SU-DHL-6 (cell line): ENCODE measurements at regions not wholly inside any gene's neighbourhood (a gene's known extent, or its start where the extent isn't known, plus 50 kb on each side); places are given as distances from the start of the nearest gene placed in this dataset.

Source experiments
- H2AFZ ChIP-seq: fragments of 200-600 bp; sonication (generic); 2 replicates; pipeline ENCODE4 v1.6.1; 2014; ENCODE audit warnings: low read depth, mild to moderate bottlenecking, moderate library complexity, mixed read lengths, antibody characterized with exemption, low read length; ENCODE audit not compliant: severe bottlenecking
- H3F3A ChIP-seq: fragments of 200-600 bp; shearing (Covaris generic); 2 replicates; pipeline ENCODE4 v1.6.0; 2016; ENCODE audit warnings: antibody characterized with exemption, mild to moderate bottlenecking; ENCODE audit not compliant: insufficient read depth
- H3K27ac ChIP-seq: fragments of 200-600 bp; sonication (generic); 2 replicates; pipeline ENCODE4 v1.5.1; 2016; ENCODE audit warnings: low read depth, mild to moderate bottlenecking, low read length, moderate library complexity, mixed read lengths
- H3K27me3 ChIP-seq: fragments of 200-600 bp; sonication (generic), shearing (Covaris generic); 2 replicates; pipeline ENCODE4 v1.6.0; 2014; ENCODE audit warnings: mild to moderate bottlenecking, low read length
- H3K36me3 ChIP-seq: fragments of 200-600 bp; sonication (generic); 2 replicates; pipeline ENCODE4 v1.6.1; 2014; ENCODE audit warnings: mild to moderate bottlenecking, low read length, mixed read lengths
- H3K4me2 ChIP-seq: fragments of 300-600, 200-600 bp; shearing (Covaris generic), sonication (generic); 2 replicates; pipeline ENCODE4 v1.6.0; 2014; ENCODE audit warnings: low read length, low read depth, mild to moderate bottlenecking; ENCODE audit not compliant: poor library complexity, severe bottlenecking
- H3K4me3 ChIP-seq: fragments of 200-600 bp; sonication (generic); 2 replicates; pipeline ENCODE4 v1.5.1; 2014; ENCODE audit warnings: antibody characterized with exemption, low read length, mild to moderate bottlenecking, mixed read lengths; ENCODE audit not compliant: insufficient read depth, poor library complexity, severe bottlenecking
- H3K79me2 ChIP-seq: fragments of 200-600 bp; sonication (generic); 2 replicates; pipeline ENCODE4 v1.6.1; 2014; ENCODE audit warnings: mild to moderate bottlenecking, low read length, moderate library complexity; ENCODE audit not compliant: insufficient read depth
- H3K9ac ChIP-seq: fragments of 200-600 bp; sonication (generic); 2 replicates; pipeline ENCODE4 v1.7.0; 2014; ENCODE audit warnings: mild to moderate bottlenecking, low read length
- H3K9me2 ChIP-seq: fragments of 200-600 bp; sonication (generic); replicated peaks from 2 replicates; pipeline ENCODE4 v1.6.1; 2014; ENCODE audit warnings: low read length; ENCODE audit not compliant: insufficient read depth
- H3K9me3 ChIP-seq: fragments of 200-600 bp; sonication (generic); 2 replicates; pipeline ENCODE4 v1.6.1; 2014; ENCODE audit warnings: low read length, mixed read lengths; ENCODE audit not compliant: insufficient read depth
- H4K20me1 ChIP-seq: fragments of 200-600 bp; sonication (generic); 2 replicates; pipeline ENCODE4 v1.6.1; 2014; ENCODE audit warnings: low read depth, mild to moderate bottlenecking, antibody characterized with exemption, low read length, moderate library complexity, mixed read lengths
- CTCF ChIP-seq: fragments of 200-600 bp; sonication (generic); IDR thresholded peaks from one replicate; pipeline ENCODE4 v1.5.1; 2017; ENCODE audit warnings: antibody characterized with exemption, mild to moderate bottlenecking, low read length, moderate library complexity; ENCODE audit not compliant: insufficient read depth, poor library complexity, severe bottlenecking
- EZH2phosphoT487 ChIP-seq: fragments of 200-600 bp; sonication (generic), shearing (Covaris generic); conservative IDR thresholded peaks from 2 replicates; pipeline ENCODE4 v1.6.1; 2018; ENCODE audit warnings: mild to moderate bottlenecking, antibody characterized with exemption, low read length, moderate library complexity, mixed read lengths

GRCh38 chr3:103127098-103127630 lies 692.3 kb downstream of the ZPLD1 start:
- Histone ChIP-seq H3F3A (no peaks in the 10 kb centered on the region), H2AFZ (no peak overlapping the region), H3K4me3 (no peak overlapping the region), H3K4me2 (no peak overlapping the region), H3K9me3 (no peaks in the 10 kb centered on the region), H3K79me2 (no peaks in the 10 kb centered on the region), H3K27me3 (no peaks in the 10 kb centered on the region), H3K27ac (no peak overlapping the region), H3K9ac (no peak overlapping the region), H3K36me3 (no peaks in the 10 kb centered on the region), H4K20me1 (no peaks in the 10 kb centered on the region), H3K9me2 (no peaks in the 10 kb centered on the region)
- TF ChIP-seq EZH2phosphoT487 (no peak), CTCF (no peak)

GRCh38 chr3:103127737-103128136 lies 692.9 kb downstream of the ZPLD1 start:
- H3K4me2 ChIP-seq = no peak overlapping the region
- H2AFZ ChIP-seq = no peak overlapping the region
- H3K9me3 ChIP-seq = no peaks in the 10 kb centered on the region
- TF ChIP-seq CTCF (no peak), EZH2phosphoT487 (no peak)
- no peaks in the 10 kb centered on the region for H3K79me2 ChIP-seq
- no peaks in the 10 kb centered on the region for H4K20me1 ChIP-seq
- H3K4me3 ChIP-seq = no peak overlapping the region
- no peaks in the 10 kb centered on the region for H3K9me2 ChIP-seq
- H3K9ac ChIP-seq = no peak overlapping the region
- H3K27me3 ChIP-seq = no peaks in the 10 kb centered on the region
- no peak overlapping the region for H3K27ac ChIP-seq
- H3K36me3 ChIP-seq = no peaks in the 10 kb centered on the region
- H3F3A ChIP-seq = no peaks in the 10 kb centered on the region

GRCh38 chr3:103134023-103134724 lies 699.4 kb downstream of the ZPLD1 start:
- H3K4me2 ChIP-seq = no peak overlapping the region
- H2AFZ ChIP-seq = no peak overlapping the region
- TF ChIP-seq CTCF (no peak), EZH2phosphoT487 (no peak)
- H3F3A ChIP-seq = no peaks in the 10 kb centered on the region
- H3K4me3 ChIP-seq = no peak overlapping the region
- no peaks in the 10 kb centered on the region for H3K36me3 ChIP-seq
- no peak overlapping the region for H3K9ac ChIP-seq
- H3K79me2 ChIP-seq = no peaks in the 10 kb centered on the region
- H3K9me2 ChIP-seq = no peaks in the 10 kb centered on the region
- H4K20me1 ChIP-seq = no peaks in the 10 kb centered on the region
- H3K9me3 ChIP-seq = no peaks in the 10 kb centered on the region
- H3K27me3 ChIP-seq = no peaks in the 10 kb centered on the region
- H3K27ac ChIP-seq = no peak overlapping the region
